Fibroblast of skin of left quadriceps (primary cell): ENCODE measurements at regions not wholly inside any gene's neighbourhood (a gene's known extent, or its start where the extent isn't known, plus 50 kb on each side); places are given as distances from the start of the nearest gene placed in this dataset.
A peak's percentile ranks its signal among the peaks of the same experiment; 100 is the strongest.

Experiments used
- DNase-seq, 2 experiments: peaks; one replicate each; pipeline ENCODE4 v3.0.0-alpha.2; 2013; ENCODE audit warnings: low read depth in 2 of 2

DNA sequence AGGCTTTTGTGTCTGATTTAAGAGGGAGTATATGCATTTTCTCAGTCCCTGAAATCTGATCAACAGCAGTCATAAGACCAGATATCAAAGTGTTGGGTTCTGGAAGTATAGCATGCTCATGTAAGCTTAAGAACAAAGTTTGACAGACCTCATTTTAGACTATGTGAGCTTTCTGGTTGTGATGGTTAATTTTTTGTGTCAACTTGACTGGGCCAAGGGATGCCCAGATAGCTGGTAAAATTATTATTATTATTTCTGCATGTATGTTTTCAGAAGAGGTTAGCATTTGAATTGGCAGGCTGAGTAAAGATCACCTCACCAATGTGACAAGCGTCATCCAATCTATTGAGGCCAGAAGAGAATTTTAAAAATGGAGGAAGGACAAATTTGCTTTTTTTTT is 63.5 kb upstream of the FRMD4A start:
- no peak for DNase-seq

DNA sequence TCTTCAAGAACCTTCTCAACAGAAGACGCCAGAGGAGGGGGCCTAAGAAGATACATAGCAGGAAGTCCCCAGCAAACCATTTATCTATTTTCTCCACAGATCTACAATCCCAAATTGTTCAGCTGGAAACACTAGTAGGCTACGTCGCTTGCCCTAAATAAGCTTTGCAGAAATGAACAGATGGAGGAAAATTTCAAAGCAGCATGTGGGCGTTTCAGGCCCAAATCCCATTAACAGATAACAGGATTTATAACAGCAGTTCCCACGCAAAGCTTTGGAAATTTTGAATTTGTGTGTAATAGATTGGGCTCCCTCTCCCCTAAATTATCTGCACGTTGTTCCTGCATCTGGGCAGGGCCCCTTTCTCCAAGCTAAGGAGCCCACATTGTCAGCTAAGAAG is 60.6 kb upstream of the FRMD4A start:
- DNase-seq = no peak

DNA sequence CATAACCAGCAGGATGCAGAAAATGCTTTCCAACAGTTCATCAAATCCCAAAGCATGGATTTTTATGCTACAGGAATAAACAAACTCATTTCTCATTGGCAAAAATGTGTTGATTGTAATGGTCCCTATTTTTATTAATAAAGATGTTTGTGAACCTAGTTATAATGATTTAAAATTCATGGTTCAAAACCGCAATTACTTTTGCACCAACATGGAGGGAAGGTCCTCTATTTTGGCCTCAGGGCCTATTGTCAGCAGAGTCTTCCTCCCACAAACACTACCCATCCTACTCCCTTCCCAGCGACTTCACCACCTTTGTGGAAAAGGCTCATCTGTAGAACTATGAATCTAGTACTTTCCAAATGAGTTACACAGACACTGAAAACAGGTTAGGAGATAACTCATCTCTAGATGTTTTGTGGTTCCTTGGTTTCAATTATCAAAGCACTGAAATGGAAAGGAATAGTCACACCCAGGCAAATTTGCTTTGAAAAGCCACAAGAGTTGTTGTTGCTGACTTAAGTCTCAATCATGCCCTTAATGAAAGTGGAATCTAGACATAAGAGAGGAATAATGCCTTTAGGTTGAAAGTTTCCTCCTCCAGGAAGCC is 59.4 kb upstream of the FRMD4A start:
- no peak for DNase-seq

DNA sequence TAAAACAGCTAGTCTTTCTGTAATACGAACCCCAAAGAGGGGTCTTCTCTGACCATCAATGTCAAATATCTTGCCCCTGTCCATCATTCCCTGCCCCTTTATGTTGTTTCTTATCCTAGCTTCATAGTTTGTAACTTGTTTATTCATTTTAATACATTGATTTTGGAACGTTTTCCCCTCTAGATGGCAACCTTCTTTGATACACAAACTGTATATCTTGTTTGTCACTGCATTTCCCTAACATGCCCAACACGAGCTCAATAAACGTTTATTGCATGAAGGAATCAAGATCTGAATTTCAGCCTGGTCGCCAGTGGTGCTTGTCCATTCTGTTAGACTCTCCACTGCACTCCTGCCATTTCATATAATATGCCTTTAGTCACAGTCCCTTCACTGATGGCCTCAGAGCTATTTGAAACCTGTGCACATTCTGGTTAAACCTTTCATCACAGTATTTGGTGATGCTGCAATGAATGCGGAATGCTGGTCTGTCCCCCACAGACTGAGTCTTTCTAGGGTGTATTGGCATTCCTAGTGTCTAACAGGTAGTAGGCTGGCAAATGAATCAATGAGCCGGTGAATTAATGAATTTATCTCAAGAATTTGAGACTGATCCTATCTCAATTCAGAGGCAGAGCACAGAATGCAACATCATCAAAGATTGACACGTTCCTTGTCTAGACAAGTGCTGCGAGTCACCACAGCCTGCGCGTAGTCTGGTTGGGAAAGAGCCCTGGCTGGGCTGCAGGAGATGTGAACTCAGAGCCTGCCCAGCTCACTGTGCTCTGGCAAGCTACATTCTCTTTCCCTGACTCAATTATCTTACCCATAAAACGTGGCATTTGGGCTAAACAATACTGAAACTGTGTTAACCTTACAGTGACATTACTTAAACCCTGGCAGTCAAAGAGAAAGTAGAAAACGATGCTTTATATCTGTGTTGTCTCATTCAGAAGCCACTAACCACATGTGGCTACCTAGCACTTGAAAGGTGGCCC is 55.2 kb upstream of the FRMD4A start:
- peak; percentile 34 to 42 for DNase-seq

DNA sequence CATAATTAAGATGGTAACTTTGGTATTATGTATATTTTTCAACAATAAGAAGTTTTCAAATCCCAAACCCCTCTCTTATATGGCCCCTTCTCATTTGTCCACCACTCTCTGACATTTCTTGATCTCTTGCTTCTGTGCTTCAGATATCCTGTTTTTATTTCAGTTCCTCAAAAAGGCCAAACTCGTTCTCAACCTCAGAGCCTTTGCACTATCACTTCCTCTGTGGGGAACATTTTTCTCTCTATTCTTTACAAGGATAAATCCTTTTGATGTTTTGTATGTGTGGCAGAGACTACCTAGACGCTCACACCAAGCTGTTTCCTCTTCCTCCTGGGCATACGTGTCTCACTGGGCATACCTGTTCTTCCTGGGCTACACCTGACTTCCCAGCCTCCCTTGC is 54.2 kb upstream of the FRMD4A start:
- DNase-seq = no peak

DNA sequence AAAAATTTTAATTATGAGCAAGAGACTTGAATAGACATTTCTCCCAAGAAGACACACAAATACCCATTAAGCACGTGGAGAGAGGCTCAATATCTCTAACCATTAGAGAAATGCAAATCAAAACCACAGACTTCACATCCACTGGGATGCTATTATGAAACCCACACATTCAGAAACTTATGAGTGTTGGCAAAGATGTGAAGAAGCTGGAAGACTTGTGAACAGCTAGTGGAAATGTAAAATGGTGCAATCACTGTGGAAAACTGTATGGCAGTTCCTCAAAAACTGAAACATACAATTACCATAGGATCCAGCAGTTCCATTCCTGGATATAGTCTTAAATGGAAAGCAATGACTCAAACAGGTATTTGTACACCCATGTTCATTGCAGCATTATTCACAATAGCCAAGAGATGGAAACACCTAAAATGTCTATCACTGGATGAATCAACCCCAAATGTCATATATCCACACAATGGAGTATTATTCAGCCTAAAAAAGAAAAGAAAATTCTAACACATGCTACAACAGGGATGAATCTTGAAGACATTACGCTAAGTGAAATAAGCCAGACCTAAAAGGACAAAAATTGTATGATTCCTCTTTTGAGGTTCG is 53.5 kb upstream of the FRMD4A start:
- no peak for DNase-seq

DNA sequence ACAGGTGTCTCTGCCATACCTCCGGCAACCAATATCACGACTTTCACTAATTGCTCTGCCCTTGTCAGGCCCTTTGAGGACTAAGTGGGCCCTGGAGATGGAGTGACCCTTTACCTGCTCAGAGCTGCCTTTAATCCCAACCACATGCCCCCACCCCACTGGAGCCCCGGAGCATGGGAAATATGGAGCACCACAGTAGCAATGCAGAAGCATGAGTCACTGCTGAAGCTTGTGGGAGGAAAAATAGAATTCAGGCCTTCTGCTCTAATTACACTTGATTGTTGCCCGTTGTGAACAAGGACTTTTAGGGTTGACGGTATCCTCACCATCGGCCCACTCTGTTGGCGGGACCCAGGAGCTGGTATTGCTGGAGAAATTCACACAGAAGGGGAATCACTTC is 52.5 kb upstream of the FRMD4A start:
- DNase-seq = no peak

DNA sequence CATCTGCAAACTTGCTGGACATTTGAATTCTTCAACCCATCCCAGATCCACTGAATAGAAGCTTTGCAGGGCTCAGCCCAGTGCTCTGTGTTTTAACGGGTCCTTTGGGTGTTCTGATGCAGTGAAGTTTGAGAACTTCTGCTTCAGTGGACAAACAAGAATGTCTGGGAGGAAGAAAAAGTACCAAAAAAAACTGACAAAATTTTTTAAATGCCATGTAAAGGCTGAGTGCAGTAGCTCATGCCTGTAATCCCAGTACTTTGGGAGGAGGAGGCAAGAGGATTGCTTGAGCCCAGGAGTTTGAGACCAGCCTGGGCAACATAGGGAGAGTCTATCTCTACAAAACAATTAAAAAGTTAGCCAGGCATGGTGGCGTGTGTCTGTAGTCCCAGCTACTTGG is 51.8 kb upstream of the FRMD4A start:
- no peak for DNase-seq

DNA sequence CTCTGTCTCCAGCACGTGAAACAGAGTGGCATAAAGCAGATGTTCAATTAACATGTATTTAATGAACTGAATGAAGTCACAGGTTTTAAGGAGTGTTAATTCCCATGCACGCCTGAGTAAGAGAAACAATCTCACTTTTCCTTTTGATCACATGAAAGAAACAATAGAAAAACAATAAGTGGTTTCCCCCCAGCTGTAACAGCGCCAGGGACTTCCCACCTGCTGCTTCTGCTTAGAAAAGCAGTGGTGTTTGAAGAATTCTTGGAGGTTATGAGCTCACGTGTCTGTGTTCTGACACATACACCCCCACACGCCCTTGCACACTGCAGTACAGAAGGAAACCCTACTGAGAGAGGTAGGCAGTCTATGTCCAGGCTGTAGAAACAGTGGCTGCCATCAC is 51.3 kb upstream of the FRMD4A start:
- no peak for DNase-seq

DNA sequence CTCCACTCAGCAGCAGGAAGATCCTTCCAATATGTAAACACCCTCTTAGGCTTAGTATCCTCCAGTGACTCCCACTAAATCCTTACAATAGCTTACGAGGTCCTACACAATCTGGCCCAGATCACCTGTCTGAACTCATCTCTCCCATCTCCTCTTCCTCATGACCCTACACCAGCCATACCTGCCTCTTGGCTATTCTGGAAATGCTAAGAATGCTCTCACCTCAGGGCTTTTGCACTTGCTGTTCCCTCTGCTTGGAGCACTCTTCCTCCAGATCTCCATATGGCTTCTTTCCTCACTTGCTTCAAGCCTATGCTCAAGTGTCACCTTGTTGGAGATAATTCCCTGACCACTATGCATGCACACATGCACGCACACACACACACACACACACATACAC is 50.8 kb upstream of the FRMD4A start:
- DNase-seq = no peak

DNA sequence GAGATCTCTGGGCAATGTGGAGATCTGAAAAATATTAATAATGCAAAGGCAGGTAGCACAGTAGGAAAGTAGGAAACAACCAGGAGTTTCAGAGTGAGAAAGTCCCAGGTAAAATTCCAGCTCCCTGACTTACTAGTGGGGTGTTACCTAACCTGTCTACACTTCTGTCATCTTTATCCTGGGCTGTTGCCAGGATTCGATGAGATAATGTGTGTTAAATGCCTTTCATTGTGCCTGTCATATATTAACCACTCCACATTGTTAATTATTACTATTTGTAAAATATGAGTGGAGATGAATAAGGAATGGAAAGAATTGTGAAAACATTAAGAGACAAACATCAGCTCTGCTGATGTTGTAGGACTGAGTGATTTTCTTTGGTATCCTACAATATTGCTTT is 50.0 kb upstream of the FRMD4A start:
- no peak for DNase-seq
